BLaER1 treated with 17β-estradiol and CSF1 and Interleukin-3, amounts not matched to agents 10 nM and 100 nM (cell line): ENCODE measurements at regions not wholly inside any gene's neighbourhood (a gene's known extent, or its start where the extent isn't known, plus 50 kb on each side); places are given as distances from the start of the nearest gene placed in this dataset.

Source experiments
- H3K27ac ChIP-seq, 11 experiments: shearing (Covaris generic); formaldehyde crosslinking; 2 replicates each; pipeline ENCODE4 v1.8.1; 2022
- H3K27me3 ChIP-seq, 11 experiments: shearing (Covaris generic); formaldehyde crosslinking; 2 replicates each; pipeline ENCODE4 v1.8.1; 2022
- H3K36me3 ChIP-seq, 11 experiments: shearing (Covaris generic); formaldehyde crosslinking; 2 replicates each; pipeline ENCODE4 v1.8.1; 2022
- H3K4me1 ChIP-seq, 10 experiments: shearing (Covaris generic); formaldehyde crosslinking; 2 replicates each; pipeline ENCODE4 v1.8.1; 2022
- H3K4me2 ChIP-seq, 11 experiments: shearing (Covaris generic); formaldehyde crosslinking; 2 replicates each; pipeline ENCODE4 v1.8.1; 2022
- H3K4me3 ChIP-seq, 10 experiments: shearing (Covaris generic); formaldehyde crosslinking; 2 replicates each; pipeline ENCODE4 v1.8.1; 2022
- H3K9ac ChIP-seq, 11 experiments: shearing (Covaris generic); formaldehyde crosslinking; 2 replicates each; pipeline ENCODE4 v1.8.1; 2022
- H3K9me3 ChIP-seq, 11 experiments: shearing (Covaris generic); formaldehyde crosslinking; replicated peaks in 1 of 11; 2 replicates each; pipeline ENCODE4 v1.8.1; 2022
- H4K20me1 ChIP-seq, 11 experiments: shearing (Covaris generic); formaldehyde crosslinking; 2 replicates each; pipeline ENCODE4 v1.8.1; 2022
- Cebpa-rat ChIP-seq, 11 experiments: shearing (Covaris generic); IDR thresholded peaks; 2 replicates each; pipeline ENCODE4 v1.8.1; 2022

DNA sequence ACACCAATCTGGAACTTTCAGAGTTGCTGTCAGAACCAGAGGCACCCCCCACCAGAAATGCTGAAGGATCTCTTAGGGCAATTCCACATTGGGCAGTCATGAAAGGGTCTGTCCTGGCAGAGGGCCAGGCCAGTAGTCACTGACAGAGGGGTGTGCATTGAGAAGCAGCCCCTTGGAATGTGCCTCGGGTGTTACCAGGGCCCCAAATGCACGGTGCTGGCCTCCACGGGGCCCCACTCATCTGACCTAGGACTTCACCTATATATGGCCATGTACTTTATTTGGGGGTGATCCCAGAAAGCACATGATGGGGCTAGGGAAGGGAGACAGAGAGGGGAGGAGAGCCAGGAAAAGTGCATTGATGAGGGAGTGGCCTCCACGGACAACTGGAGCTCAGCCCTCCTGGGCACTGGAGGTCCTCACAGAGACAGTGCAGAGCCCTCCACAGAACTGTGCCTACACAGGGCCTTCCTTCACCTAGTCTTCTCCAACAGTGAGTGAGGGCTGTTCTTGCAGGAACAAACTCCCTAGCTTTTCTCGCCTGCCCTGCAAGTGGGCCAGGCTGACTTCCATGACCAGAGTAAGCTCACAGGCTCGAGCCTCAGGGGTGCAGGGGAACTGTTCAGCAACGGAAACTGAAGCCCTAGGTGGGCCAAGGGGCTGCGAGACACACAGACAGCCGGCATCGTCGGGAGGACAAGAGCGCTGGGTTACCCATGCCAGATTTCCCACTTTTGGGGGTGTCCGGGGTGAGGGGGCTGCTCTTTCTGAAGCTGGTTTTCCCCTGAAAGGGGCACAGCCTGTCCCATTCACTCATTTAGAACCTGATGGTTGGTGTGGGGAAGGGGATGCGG is 136.2 kb downstream of the HMX1 start:
- Histone ChIP-seq H3K9ac (no peak overlapping the region), H3K4me3 (no peak overlapping the region), H4K20me1 (0 out of 22 replicates have a peak, but pooled peaks cover 0 to 3% (median 0%) of the 10 kb centered on the region in 11 experiments), H3K4me2 (no peak overlapping the region), H3K27me3 (no peaks in the 10 kb centered on the region), H3K36me3 (no peaks in the 10 kb centered on the region), H3K27ac (no peak overlapping the region), H3K4me1 (no peaks in the 10 kb centered on the region), H3K9me3 (0 out of 22 replicates have a peak, but pooled peaks cover 0 to 4% (median 0%) of the 10 kb centered on the region in 11 experiments)
- no peak for TF ChIP-seq Cebpa-rat (IDR thresholded peaks at IDR 0.05)

DNA sequence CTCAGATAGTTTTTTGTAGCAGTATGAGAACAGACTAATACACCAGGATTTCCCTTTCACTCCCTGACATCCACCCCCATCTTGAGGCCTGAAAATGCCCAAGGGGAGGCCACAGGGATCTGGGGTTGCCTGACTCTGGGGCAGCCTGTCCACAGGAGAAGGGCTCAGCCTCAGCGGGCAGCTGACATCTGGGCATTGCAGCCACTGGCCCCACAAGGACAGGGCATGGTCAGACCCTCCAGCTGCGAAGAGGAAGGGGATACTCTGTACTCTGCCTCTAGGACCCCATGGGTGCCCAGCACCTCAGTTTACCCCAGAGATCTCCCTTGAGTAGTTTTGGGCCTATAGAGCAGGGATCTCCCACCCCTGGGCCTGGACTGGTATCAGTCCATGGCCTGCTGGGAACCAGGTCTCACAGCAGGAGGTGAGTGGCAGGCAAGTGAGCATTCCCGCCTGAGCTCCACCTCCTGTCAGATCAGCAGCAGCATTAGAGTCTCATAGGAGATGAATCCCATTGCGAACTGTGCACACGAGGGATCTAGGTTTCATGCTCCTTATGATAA is 138.9 kb downstream of the HMX1 start:
- H3K4me1 ChIP-seq, result peaks cover 7 to 11% (median 9%) of the 10 kb centered on the region in 10 experiments
- no peak overlapping the region for H3K27ac ChIP-seq
- no peak overlapping the region for H3K4me2 ChIP-seq
- H4K20me1 ChIP-seq, result 0 out of 22 replicates have a peak, but pooled peaks cover 0 to 3% (median 0%) of the 10 kb centered on the region in 11 experiments
- H3K27me3 ChIP-seq, result no peaks in the 10 kb centered on the region
- H3K36me3 ChIP-seq, result no peaks in the 10 kb centered on the region
- TF ChIP-seq Cebpa-rat (IDR thresholded peaks at IDR 0.05), result no peak
- H3K9ac ChIP-seq, result no peak overlapping the region
- H3K4me3 ChIP-seq, result no peak overlapping the region
- H3K9me3 ChIP-seq, result 0 out of 22 replicates have a peak, but pooled peaks cover 0 to 4% (median 0%) of the 10 kb centered on the region in 11 experiments

DNA sequence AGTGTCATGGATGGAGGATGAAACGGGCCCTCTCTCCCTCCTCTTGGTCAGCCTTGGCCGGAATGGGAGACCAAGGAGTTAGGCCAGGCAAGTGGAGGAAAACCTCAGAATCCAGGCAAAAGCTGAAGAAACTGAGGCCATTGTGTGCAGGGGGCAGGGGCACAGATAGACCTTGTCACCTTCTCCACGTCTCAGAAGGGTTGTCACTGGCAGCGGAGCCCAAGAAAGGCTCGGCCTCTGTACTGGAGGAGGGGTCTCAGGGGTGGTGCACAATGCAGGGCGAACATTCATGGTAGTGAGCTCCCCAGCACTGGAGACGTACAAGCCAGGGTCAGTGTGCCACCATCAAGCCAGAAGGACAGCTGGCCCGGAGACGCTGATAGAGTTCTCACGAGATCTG is 139.5 kb downstream of the CPZ start:
- Histone ChIP-seq H3K27me3 (no peaks in the 10 kb centered on the region), H3K27ac (no peak overlapping the region), H3K4me1 (peaks cover 14 to 18% (median 16%) of the 10 kb centered on the region in 10 experiments), H3K36me3 (no peaks in the 10 kb centered on the region), H4K20me1 (no peaks in the 10 kb centered on the region), H3K4me2 (no peak overlapping the region), H3K9me3 (0 out of 22 replicates have a peak, but pooled peaks cover 0 to 4% (median 0%) of the 10 kb centered on the region in 11 experiments), H3K9ac (no peak overlapping the region), H3K4me3 (no peak overlapping the region)
- no peak for TF ChIP-seq Cebpa-rat (IDR thresholded peaks at IDR 0.05)

DNA sequence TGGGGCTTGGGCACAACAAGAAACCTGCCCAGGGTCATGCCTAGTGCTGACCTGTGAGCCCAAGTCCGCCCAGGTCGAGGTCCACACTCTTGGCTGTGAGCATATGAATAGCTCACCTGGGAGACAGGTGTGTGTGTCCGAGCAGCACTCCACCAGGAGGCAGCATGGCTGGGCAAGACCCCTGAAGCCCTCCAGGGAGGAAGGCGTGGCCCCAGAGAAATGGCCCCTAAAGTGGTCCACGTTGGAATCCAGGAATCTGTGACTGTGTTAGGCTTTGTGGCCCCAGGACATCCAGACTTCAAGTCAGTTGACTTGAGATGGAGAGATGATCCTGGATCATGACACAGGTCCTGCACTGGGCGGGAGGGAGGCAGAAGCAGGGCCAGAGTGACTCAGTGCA is 138.8 kb downstream of the CPZ start:
- no peaks in the 10 kb centered on the region for H3K36me3 ChIP-seq
- H3K27me3 ChIP-seq, result no peaks in the 10 kb centered on the region
- no peak overlapping the region for H3K4me2 ChIP-seq
- H3K4me1 ChIP-seq, result peaks cover 14 to 23% (median 18%) of the 10 kb centered on the region in 10 experiments
- no peak overlapping the region for H3K4me3 ChIP-seq
- H3K9me3 ChIP-seq, result 0 out of 22 replicates have a peak, but pooled peaks cover 0 to 4% (median 0%) of the 10 kb centered on the region in 11 experiments
- no peak overlapping the region for H3K9ac ChIP-seq
- no peaks in the 10 kb centered on the region for H4K20me1 ChIP-seq
- no peak for TF ChIP-seq Cebpa-rat (IDR thresholded peaks at IDR 0.05)
- no peak overlapping the region for H3K27ac ChIP-seq

DNA sequence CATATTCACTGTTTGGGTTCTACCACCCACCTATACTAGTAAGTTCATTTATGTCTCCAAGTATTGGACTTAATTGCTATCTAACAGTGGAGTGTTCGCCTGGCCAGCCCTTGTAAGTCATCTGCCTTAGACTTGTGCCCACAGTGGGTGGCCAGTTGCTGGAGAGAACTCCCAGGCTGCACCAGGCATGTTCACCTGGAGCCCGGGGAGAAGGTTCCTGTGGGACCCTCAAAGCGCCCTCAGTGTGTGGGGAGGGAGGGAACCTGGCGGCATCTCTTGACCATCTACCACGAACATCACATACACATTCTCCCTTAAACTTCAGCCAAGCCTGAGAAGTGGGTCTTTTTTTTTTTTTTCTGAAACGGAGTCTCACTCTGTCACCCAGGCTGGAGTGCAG is 138.1 kb downstream of the CPZ start:
- Histone ChIP-seq H3K4me2 (no peak overlapping the region), H4K20me1 (no peaks in the 10 kb centered on the region), H3K4me3 (no peak overlapping the region), H3K27me3 (no peaks in the 10 kb centered on the region), H3K9me3 (0 out of 22 replicates have a peak, but pooled peaks cover 0 to 4% (median 0%) of the 10 kb centered on the region in 11 experiments), H3K36me3 (no peaks in the 10 kb centered on the region), H3K9ac (no peak overlapping the region), H3K27ac (no peak overlapping the region), H3K4me1 (peaks cover 14 to 24% (median 19%) of the 10 kb centered on the region in 10 experiments)
- no peak for TF ChIP-seq Cebpa-rat (IDR thresholded peaks at IDR 0.05)

DNA sequence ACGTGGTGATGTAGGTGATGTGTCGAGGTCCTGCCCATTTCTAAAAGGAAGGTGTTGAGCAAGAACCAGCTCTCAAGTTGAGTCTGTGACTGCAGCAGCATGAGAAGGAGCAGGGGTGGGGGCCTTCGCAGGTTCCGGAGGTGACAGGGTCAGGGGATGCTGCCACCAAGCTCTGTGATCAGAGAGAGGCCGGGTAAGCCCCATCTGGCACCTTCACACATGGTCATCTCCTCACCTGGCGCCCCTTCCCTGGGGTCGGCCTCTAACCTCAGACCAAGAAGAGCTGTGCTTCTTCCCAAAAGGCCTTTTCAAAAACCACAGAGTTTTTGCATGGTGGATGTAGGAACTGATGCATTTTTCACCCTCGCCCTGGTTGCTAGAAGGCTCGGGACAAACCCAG is 137.6 kb downstream of the CPZ start:
- peaks cover 14 to 26% (median 19%) of the 10 kb centered on the region in 10 experiments for H3K4me1 ChIP-seq
- no peak for TF ChIP-seq Cebpa-rat (IDR thresholded peaks at IDR 0.05)
- H3K9ac ChIP-seq, result no peak overlapping the region
- H4K20me1 ChIP-seq, result no peaks in the 10 kb centered on the region
- no peak overlapping the region for H3K27ac ChIP-seq
- no peak overlapping the region for H3K4me2 ChIP-seq
- 0 out of 22 replicates have a peak, but pooled peaks cover 0 to 4% (median 0%) of the 10 kb centered on the region in 11 experiments for H3K9me3 ChIP-seq
- H3K4me3 ChIP-seq, result no peak overlapping the region
- H3K27me3 ChIP-seq, result no peaks in the 10 kb centered on the region; a peak in 1 of 22 replicates
- H3K36me3 ChIP-seq, result no peaks in the 10 kb centered on the region

DNA sequence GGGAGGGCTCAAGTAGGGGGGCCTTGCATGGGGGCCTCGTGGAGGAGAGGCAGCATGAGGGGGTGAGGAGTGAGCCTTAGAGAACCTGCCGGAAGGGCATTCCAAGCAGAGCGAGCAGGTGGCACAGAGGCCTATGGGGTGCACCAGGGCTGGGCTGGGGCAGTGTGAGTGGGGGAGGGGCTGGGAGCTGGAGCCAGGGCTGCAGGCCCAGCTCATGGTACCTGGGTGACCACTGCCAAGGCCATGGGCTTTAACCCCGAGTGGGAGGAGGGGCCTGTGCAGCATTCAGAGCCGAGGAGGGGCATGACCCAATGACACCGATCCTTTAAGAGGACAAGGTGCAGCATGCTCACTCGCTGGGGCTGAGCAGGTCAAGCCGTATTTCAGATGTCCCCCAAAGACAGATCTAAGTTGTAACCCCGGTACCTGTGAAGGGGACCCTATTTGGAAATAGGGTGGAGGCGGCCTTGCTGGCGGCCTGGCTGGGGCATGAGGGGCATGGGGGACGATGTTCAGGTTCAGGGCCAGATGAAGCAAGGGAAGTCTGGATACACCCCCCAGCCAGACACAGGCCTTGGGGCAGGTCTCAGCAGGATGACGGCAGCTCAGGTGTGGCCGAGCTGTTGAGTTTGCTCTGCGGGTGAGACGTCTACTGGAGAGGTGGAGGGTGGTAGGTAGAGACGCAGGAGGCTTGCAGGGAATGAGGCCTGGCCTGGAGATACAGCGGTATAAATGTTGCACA is 137.0 kb downstream of the CPZ start:
- Histone ChIP-seq H3K36me3 (no peaks in the 10 kb centered on the region), H3K27ac (no peak overlapping the region), H3K9me3 (0 out of 22 replicates have a peak, but pooled peaks cover 0 to 4% (median 0%) of the 10 kb centered on the region in 11 experiments), H3K9ac (no peak overlapping the region), H3K4me3 (no peak overlapping the region), H3K4me1 (peaks cover 14 to 27% (median 19%) of the 10 kb centered on the region in 10 experiments), H3K4me2 (no peak overlapping the region), H4K20me1 (no peaks in the 10 kb centered on the region), H3K27me3 (no peaks in the 10 kb centered on the region; a peak in 1 of 22 replicates)
- TF ChIP-seq Cebpa-rat (IDR thresholded peaks at IDR 0.05), result no peak

DNA sequence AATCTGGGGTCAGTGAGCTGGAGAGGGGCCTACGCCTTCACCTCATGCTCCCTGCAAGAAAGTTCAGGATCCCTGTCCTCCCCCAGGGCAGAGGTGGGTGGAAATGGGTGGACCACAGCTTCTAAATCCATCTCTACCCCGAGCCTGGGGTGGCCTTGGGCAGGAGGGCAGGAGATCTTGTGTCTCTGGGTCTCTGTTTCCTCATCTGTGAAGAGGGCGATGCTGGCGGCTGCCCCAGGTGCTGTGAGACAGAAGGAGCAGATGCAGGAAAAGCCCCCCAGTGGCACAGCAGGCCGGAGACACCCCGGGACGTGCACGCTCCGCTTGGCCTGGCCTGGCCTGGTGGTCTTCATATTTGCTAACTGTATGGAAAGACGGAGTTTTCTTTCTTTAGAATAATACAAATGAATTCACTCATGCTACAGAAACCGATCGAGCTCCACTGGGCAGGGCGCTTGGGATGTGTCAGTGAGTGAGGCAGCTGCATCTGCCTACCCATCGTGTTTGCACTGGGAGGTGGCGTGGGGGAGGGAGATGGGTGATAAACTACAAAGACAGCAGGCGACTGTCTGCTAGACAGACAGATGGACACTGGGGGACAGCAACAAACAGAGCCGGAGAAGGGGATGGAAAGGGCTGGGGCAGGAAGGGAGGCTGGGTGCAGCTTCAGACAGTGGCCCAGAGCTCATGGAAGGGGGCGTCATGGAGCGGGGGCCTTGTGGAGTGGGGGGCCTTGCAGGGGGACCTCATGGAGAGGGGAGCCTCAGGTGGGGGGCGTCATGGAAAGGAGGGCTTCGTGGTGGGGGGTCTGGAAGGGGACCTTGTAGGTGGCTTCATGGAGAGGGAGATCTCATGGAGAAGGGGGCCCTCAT is 136.2 kb downstream of the CPZ start:
- H3K27me3 ChIP-seq, result no peaks in the 10 kb centered on the region; a peak in 1 of 22 replicates
- H3K4me3 ChIP-seq, result no peak overlapping the region
- H3K9me3 ChIP-seq, result 0 out of 22 replicates have a peak, but pooled peaks cover 0 to 4% (median 0%) of the 10 kb centered on the region in 11 experiments
- H3K9ac ChIP-seq, result no peak overlapping the region
- H4K20me1 ChIP-seq, result no peaks in the 10 kb centered on the region
- H3K4me2 ChIP-seq, result peak overlapping the region in 9 of 11 experiments; percentile 68 to 85 (median 78); a peak in 18 of 22 replicates
- peaks cover 14 to 27% (median 19%) of the 10 kb centered on the region in 10 experiments for H3K4me1 ChIP-seq
- peak overlapping the region in 3 of 11 experiments; percentile 23 to 61 (median 61); a peak in 3 of 22 replicates for H3K27ac ChIP-seq
- no peak for TF ChIP-seq Cebpa-rat (IDR thresholded peaks at IDR 0.05)
- H3K36me3 ChIP-seq, result no peaks in the 10 kb centered on the region
